HG03196 (cell line): ENCODE measurements at regions not wholly inside any gene's neighbourhood (a gene's known extent, or its start where the extent isn't known, plus 50 kb on each side); places are given as distances from the start of the nearest gene placed in this dataset.

Experiments used
- ATAC-seq: cut with Tn5 transposase; IDR thresholded peaks from one replicate; pipeline ENCODE4 v1.9.1; 2021; ENCODE audit not compliant: unreplicated experiment

GRCh38 chr1:168867941-168868634, 139.1 kb upstream of the DPT start:
- ATAC-seq = no peak

DNA sequence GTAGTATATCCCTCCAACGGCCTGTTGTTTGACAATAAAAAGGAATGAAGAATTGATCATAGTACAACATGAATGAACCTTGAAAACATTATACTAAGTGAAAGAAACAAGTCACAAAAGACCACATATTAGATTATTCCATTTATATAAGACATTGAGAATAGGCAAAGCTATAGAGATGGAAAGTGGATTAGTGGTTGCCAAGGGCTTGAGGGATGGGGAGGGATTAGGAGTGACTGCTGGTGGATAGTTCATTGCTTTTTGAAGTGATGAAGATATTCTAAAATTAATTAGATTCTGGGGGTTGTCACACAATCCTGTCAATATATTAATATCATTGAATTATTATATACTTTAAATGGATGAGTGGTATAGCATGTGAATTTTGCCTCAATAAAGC, 142.5 kb upstream of the DPT start:
- ATAC-seq = no peak

DNA sequence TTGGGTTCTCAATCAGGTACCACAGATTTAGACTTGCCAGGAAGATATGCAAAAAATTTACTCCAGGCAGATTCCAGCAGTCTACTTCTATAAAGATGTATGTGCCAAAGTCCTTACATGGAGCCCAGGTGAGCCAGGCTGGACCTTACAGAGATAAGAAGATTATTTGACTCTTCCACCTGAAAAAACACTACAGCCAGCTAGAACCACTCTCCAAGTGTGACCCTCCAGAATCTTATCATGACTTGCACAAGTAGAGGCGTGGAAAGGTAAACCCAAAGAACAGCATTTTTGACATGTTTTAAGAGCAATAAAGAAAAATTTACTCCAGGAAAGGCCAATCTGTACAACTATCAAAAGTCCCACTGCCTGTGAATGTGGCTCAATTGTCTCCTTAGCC, 146.8 kb upstream of the DPT start:
- ATAC-seq = no peak

GRCh38 chr1:168876830-168877229, 147.8 kb upstream of the DPT start:
- no peak for ATAC-seq

GRCh38 chr1:168879896-168880734, 151.1 kb upstream of the DPT start:
- no peak for ATAC-seq

DNA sequence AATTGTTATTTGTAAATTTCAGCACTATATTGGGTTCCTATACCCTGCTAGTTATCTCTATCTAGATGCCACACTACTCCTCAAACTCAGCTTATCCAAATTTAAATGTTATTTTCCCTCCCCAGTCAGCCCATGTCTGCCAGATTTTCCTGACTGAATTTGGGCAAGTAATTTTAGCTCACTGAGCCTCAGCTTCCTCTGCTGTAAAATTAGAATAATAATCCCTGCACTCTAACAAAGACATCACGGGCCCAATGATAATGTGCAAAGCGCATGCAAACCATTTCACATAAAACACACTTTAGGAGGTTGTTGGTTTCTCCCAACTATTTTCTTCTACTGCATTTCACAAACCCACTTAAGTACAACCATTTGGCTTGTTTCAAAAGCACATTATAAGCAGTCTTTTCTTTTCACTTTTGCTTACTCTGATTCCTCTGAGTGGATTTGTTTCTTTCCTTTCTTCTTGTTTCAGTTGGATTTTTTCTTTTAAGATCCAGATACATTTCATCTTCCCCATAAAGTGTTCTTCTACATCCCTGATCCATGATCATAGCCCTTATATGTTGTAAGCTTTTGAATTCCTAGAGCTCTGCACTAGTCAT, 152.8 kb upstream of the DPT start:
- no peak for ATAC-seq

- no peak for ATAC-seq
Observed at GRCh38 chr1:168887381-168887780, 158.4 kb upstream of the DPT start.

DNA sequence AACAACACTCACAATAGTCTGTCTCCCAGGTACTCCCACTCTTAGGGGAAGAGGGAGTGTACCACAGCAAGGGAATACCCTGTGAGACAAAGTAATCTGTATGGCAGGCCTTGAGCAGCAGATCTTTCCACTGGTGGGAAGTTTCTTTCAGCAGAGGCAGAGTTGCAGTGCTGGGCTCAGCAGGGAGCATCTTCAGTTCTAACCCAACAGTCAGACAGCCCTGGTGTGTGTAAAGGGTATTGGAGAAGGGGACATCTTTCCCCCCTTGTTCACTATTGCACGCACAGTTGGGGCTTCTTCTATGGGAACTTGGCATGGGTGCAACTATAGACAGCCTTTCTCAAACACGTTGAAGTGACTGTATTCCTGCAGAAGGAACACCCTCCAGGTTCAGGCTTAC, 159.4 kb upstream of the DPT start:
- ATAC-seq = no peak

DNA sequence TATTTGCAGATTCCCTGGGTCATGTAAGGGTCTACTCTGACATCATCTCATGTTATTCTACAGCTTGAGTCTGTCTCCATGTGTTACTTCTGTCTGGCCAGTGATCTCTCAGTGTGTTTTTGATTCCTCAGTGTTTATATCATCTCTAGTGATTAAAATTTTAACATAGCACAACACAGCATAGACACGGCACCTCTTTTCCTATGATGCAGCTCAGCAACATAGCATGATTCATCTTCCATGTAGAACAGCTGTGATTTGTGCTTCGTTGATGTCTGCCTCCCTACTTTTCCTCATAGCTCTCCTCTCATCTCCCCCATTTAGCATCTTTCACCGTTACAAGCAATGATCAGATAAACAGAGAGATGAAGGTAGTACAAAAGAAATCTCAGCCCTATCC, 163.9 kb upstream of the DPT start:
- no peak for ATAC-seq

GRCh38 chr1:168893359-168893801, 164.4 kb upstream of the DPT start:
- no peak for ATAC-seq

DNA sequence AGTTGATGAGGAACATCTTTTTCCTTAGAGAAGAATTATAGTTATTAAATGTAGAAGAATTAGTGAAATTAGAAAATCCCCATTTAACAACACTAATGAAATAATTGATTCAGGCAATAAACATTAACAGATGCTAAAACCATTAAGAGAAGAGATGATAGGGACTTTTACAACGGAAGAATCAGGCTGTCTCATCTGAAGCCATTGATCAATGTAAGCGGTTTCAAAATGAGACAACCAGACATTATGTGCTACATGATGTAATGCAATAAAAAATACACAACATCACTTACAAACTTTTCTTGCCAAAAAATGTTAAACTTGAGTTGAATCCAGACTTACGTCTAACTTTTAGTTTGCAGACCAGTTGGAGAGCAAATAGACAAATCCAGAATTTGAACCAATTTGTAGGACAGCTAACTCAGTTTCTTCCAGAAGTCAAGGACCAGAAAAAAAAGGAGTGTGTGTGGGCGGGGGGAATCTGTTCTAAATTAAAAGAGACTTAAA, 165.4 kb upstream of the DPT start:
- ATAC-seq = no peak

DNA sequence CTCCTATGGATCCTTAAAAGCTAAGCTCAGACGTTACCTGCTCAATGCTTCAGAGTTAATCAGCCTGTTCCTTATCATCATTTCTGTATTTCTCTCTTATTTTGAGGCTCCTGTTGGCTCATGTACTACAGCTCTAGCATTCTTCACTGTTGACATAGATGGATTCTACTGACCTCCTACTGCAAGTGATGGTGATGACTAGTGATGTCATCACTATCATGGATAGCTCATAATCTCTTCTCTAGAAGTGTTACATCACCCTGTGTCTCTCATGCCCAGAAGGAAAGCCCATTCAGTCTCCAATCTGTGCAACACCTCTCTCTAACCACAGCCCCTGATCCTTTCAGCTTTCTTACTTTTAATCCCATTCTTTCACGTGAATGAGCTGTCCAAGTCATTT, 168.2 kb upstream of the DPT start:
- no peak for ATAC-seq

GRCh38 chr1:168903237-168903830, 174.3 kb upstream of the DPT start:
- no peak for ATAC-seq

DNA sequence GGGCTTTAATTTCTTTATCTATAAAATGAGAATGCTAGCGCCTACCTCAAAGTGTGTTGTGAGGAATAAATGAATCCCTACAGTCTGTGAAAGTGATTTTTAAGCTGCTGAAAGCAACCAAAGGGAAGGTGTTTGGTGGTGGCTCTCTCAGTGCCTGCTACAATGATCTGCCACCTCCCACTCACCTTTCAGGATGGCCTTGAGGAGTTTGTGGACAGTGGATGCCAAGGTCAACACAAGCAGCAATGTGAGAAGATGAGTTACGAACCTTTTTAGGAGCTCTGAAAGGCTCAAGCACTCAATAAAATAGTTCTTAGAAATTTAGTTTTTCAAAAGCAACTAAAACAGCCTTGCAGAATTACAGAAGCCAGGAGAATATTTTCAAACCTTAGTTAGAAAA, 176.6 kb upstream of the DPT start:
- ATAC-seq = no peak

DNA sequence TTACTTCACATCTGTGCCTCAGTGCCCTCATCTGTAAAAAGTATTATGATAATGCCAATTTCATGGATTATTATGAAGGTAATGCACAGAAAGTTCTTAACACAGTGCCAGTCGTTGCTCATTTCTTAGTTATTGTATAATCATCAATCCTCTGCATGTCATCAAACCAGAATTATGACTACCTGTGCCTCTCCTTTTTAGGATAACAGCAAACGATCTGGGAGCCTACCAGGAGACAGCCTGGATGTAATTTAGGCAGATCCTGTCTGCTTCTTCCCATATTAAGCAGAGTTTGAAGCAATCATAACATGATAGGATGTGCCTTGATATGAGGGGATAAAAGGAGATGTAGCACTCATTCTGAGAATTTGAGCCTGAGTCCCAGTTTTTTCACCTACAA, 177.4 kb upstream of the DPT start:
- no peak for ATAC-seq

DNA sequence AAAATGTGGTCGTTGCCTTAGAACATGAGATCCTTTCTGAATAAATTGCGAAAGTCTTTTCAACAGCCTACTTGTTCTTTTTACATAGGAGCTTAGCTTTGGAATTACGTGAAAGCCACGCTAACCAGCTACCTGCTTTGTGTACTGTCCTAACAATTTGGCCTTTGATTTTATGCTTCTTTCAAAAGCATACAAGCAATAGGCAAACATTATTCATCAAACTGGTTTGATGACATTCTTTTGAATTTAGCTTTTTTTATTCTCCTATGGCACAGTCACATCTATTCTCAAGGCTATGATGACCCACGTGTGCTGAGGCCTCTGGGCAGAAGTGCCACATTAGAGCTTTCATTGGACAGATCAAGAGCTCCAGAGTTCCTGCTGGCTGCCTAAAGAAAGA, 178.0 kb upstream of the DPT start:
- no peak for ATAC-seq

GRCh38 chr1:168907786-168908348, 178.9 kb upstream of the DPT start:
- ATAC-seq = no peak

- no peak for ATAC-seq
Observed at GRCh38 chr1:168910403-168910802, 181.4 kb upstream of the DPT start.

GRCh38 chr1:168911370-168911769, 182.4 kb upstream of the DPT start:
- no peak for ATAC-seq

DNA sequence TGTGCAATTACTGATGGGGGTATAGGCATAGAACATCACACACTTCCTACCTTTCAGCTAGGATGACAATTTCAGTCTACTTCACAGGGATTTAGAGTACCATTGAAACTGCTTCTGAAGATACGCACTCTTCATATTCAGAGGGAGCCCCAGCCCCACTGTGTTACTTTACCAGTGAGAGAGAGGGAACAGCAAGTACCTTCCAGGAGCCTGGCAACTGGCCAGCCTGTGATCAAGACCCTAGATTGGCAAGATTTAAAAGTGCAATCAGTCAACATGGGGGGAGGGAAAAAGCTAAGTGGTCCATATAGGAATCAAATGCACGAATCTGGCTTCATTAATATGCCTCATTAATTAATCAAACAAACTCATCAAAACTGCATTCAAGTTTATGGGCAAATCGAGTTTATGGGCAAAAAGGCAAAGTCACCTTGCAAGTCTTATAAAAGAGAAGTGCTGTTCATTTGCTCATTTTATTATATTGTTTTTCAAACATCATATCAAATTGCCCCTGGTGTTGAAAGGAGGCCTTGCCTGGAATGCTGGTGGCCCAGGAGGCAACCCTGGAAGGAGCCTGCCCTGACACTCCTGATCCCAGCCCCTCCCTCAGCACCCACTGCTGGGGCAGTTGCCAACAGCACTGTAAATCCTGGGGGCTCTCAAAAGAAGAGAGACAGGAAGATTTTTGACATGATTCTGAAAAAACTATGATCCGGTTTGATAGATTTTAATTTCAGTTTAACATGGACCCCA, 184.9 kb upstream of the DPT start:
- ATAC-seq = no peak
